Smooth muscle cell (in vitro differentiated cells): ENCODE measurements at regions not wholly inside any gene's neighbourhood (a gene's known extent, or its start where the extent isn't known, plus 50 kb on each side); places are given as distances from the start of the nearest gene placed in this dataset.
A peak's percentile ranks its signal among the peaks of the same experiment; 100 is the strongest.
"Not testable (repeated sequence)": the region's sequence is repeated elsewhere in the genome, so short reads cannot be mapped to it uniquely, and the experiment has no call there.

Source experiments
- DNase-seq: peaks from one replicate; lab custom pipeline; 2025; ENCODE audit not compliant: unreplicated experiment; lab: John Stamatoyannopoulos, UW
- H2AFZ ChIP-seq: fragments of 200-600 bp; sonication (generic); 2 replicates; pipeline ENCODE4 v1.6.0; 2016; ENCODE audit warnings: antibody characterized with exemption, low read depth, mild to moderate bottlenecking
- H3F3A ChIP-seq: fragments of 200-600 bp; sonication (generic); 2 replicates; pipeline ENCODE4 v1.6.0; 2017; ENCODE audit warnings: antibody characterized with exemption, low read depth
- H3K27ac ChIP-seq: fragments of 200-600 bp; sonication (generic); 2 replicates; pipeline ENCODE4 v1.5.1; 2016; ENCODE audit warnings: low read depth, mild to moderate bottlenecking
- H3K27me3 ChIP-seq: fragments of 200-600 bp; sonication (generic); 2 replicates; pipeline ENCODE4 v1.6.1; 2016; ENCODE audit warnings: low read depth, mild to moderate bottlenecking
- H3K36me3 ChIP-seq: fragments of 200-600 bp; sonication (generic); 2 replicates; pipeline ENCODE4 v1.5.1; 2016; ENCODE audit warnings: low read depth
- H3K4me1 ChIP-seq: fragments of 200-600 bp; sonication (generic); 2 replicates; pipeline ENCODE4 v1.5.1; 2016; ENCODE audit warnings: low read depth
- H3K4me2 ChIP-seq: fragments of 200-600 bp; sonication (generic); 2 replicates; pipeline ENCODE4 v1.6.0; 2016; ENCODE audit warnings: mild to moderate bottlenecking
- H3K4me3 ChIP-seq: fragments of 200-600 bp; sonication (generic); 2 replicates; pipeline ENCODE4 v1.5.1; 2016; ENCODE audit warnings: mild to moderate bottlenecking
- H3K79me2 ChIP-seq: fragments of 200-600 bp; sonication (generic); 2 replicates; pipeline ENCODE4 v1.6.0; 2016; ENCODE audit warnings: low read depth, mild to moderate bottlenecking
- H3K9ac ChIP-seq: fragments of 200-600 bp; sonication (generic); 2 replicates; pipeline ENCODE4 v1.6.0; 2016; ENCODE audit warnings: low read depth
- H3K9me3 ChIP-seq: fragments of 200-600 bp; sonication (generic); replicated peaks from 2 replicates; pipeline ENCODE4 v1.5.1; 2016; ENCODE audit warnings: low read depth
- H4K20me1 ChIP-seq: fragments of 200-600 bp; sonication (generic); 2 replicates; pipeline ENCODE4 v1.6.0; 2016; ENCODE audit warnings: low read depth
- WGBS: methylation state at CpG from one replicate; pipeline ENCODE4 v1.1.7; 2016; ENCODE audit warnings: low lambda C conversion rate; 5-methylcytosine and 5-hydroxymethylcytosine counted together

DNA sequence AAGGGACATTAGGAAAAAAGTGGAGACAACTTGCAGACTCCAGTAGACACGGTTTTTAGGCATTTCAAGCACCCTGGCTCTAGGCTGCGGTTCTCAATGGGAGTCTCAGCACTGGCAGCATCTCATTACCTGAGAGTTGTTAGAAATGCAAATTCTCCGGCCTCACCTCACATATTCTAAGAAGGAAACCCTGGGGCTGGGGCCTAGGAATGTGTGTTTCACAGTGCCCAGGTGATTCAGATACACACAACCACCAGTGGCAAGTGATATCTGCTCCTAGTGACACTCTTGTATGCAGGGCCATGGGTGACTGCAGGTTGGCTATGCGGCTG, 313.9 kb downstream of the BCL2L11 start:
- H3K27me3 ChIP-seq, H3K79me2 ChIP-seq, H3K9ac ChIP-seq, H3K27ac ChIP-seq, H3K36me3 ChIP-seq, H3K4me2 ChIP-seq, H3F3A ChIP-seq, H3K4me3 ChIP-seq, H3K9me3 ChIP-seq, DNase-seq, H3K4me1 ChIP-seq, H2AFZ ChIP-seq: not testable (repeated sequence)
- 78% methylated on average over 3 of the region's 4 CpGs for WGBS
- H4K20me1 ChIP-seq = peaks cover 27% of the 10 kb centered on the region

DNA sequence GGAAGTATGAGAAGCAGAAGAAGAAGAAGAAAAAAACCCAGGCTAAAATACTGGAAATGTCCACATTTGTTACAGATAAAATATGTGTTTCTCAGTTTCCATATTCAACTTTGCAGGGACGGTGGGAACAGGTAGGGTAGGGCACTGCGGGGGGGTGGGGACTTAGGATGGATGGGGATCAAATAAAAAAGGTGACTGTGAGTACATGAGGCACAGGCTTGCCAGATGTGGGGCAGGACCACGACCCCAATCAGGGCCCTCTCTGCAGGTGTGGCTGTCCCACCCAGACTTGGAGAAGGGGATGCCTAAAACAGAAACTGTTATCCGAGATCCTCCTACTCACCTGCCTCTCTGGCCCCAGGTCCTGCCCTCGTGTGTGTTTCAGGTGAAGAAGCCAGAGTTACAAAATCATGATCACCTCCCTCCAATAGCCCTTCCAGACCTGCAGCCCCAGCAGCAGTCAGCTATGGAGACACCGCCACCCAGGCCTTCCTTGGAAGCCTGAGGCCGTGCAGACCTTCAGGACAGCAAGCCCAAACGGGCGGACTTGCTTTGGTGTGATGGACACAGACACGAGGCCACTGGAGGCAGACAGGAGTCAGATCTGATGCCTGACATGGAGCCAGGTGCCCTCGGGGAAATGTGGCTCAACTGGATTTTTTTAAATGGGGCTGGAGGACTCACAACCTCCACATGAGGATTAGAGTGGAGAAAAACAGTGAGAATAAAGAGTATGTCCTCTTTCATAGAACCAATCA, 315.0 kb downstream of the BCL2L11 start:
- H3K79me2 ChIP-seq = peaks cover 14% of the 10 kb centered on the region
- H3K9ac ChIP-seq, H3K27ac ChIP-seq: not testable (repeated sequence)

DNA sequence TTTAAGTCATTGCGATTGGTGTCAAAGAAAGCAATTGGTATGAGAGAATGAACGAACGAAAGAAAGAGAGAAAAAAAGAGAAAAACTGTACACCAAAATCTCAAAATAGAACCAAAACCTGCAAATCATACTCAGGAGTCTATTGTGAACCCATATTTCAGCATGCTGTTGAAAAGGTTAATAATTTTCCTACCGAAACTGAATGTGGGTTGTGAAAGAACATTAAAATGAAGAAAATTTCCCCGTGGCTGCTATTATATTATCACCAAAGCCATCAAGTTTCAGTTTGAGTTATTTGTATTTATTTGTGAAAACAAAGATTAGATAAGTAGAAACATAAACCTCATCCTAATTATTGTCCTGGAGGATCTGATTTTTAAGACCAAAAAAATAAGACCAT, 315.7 kb downstream of the BCL2L11 start:
- H3K27ac ChIP-seq, DNase-seq, H3K27me3 ChIP-seq, H3K4me1 ChIP-seq, H3K9me3 ChIP-seq, H3F3A ChIP-seq, H2AFZ ChIP-seq, H3K9ac ChIP-seq, H3K36me3 ChIP-seq, H3K4me2 ChIP-seq, H3K4me3 ChIP-seq: not testable (repeated sequence)
- 55% methylated on average over 3 of the region's 5 CpGs for WGBS
- Histone ChIP-seq H3K79me2 (peaks cover 14% of the 10 kb centered on the region), H4K20me1 (peaks cover 22% of the 10 kb centered on the region)

More for the DNA sequence above, 315.0 kb downstream of the BCL2L11 start:
- peaks cover 26% of the 10 kb centered on the region for H4K20me1 ChIP-seq
- not testable (repeated sequence) for H3F3A ChIP-seq, H3K36me3 ChIP-seq, H3K4me1 ChIP-seq, H3K4me2 ChIP-seq, H3K27me3 ChIP-seq, DNase-seq, H3K9me3 ChIP-seq, H2AFZ ChIP-seq, H3K4me3 ChIP-seq
- WGBS = 67% methylated on average over 3 of the region's 11 CpGs

GRCh38 chr2:111437288-111437990, 316.7 kb downstream of the BCL2L11 start:
- not testable (repeated sequence) for DNase-seq, H3K9me3 ChIP-seq, H3K4me1 ChIP-seq, H3K27me3 ChIP-seq, H3K79me2 ChIP-seq, H3K4me3 ChIP-seq, H3K9ac ChIP-seq, H3K36me3 ChIP-seq, H3F3A ChIP-seq, H2AFZ ChIP-seq
- Histone ChIP-seq H3K4me2 (peak overlapping the region; percentile 76), H3K27ac (peak overlapping the region; percentile 72), H4K20me1 (peaks cover 18% of the 10 kb centered on the region)
- 56% methylated on average over 5 of the region's 7 CpGs for WGBS

DNA sequence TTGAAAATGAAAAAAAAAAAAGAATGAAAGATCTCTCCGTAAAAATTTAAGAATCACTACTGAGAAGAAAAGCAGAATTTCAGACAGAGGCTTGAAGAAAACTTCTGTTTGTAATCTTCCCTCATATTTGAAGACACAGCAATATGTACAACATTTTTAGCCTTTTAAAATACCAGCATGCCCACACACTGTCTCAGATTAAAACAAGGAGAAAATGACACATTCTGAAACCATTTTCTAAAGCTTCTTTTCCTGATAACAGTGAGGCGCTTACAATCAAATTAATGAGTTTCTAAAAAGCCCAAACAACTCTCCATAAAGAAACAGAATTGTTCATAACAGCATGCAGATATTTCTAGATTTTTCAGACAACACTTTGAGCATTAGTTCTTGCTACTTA, 317.4 kb downstream of the BCL2L11 start:
- Histone ChIP-seq H4K20me1 (peaks cover 15% of the 10 kb centered on the region), H3K27ac (peak overlapping the region; percentile 72), H3K4me2 (peak overlapping the region; percentile 76)
- H2AFZ ChIP-seq, H3K79me2 ChIP-seq, H3K36me3 ChIP-seq, H3K27me3 ChIP-seq, H3K9ac ChIP-seq, DNase-seq, H3K4me1 ChIP-seq, H3K9me3 ChIP-seq, H3F3A ChIP-seq, H3K4me3 ChIP-seq: not testable (repeated sequence)
- whole genome bisulfite sequencing = 10% methylated on average over 2 of the region's 2 CpGs

DNA sequence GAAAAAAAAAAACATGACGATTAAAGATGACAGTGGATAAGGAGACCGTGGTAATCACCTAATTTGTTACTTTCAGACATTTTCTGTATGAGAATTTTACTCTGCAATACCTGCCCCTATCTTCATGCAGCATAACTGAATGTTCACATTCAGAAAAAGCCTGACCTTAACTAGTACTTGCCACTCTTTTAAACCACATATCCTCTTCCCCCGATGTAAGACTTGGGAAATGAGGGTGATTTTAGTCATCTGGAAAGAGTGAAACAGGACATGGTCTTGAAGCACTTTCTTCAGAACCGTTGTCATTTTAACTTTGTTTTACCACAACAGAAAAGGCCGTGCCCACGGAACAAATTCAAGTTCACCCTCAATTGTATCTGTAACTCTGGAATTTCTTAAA, 318.5 kb downstream of the BCL2L11 start:
- not testable (repeated sequence) for H4K20me1 ChIP-seq, H3K9me3 ChIP-seq, H2AFZ ChIP-seq, H3K36me3 ChIP-seq, H3K27me3 ChIP-seq, H3K9ac ChIP-seq, H3K79me2 ChIP-seq, H3K4me3 ChIP-seq, H3F3A ChIP-seq, H3K4me1 ChIP-seq, DNase-seq
- WGBS = 38% methylated on average over 4 of the region's 6 CpGs
- H3K27ac ChIP-seq = peak overlapping the region; percentile 60
- H3K4me2 ChIP-seq = peak overlapping the region; percentile 58

DNA sequence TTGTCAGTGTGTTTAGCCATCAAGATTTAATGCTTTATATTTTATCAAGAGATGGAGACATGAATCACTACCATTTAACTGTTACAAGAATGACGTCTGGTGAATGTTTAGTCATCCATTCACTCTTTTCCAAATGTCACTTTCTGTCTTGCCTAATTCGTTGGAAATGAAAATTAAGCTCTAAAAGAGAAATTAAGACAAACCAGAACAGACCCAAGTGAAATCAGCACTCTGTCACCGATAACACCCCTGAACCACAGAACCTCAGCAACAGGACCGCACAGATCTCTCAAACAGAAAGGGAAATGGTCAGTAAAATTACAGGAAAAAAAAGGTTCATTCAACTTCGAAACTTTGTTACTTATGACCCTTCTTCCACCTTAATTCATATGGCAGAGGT, 320.9 kb downstream of the BCL2L11 start:
- not testable (repeated sequence) for H3K9me3 ChIP-seq, H2AFZ ChIP-seq, H3F3A ChIP-seq, H3K36me3 ChIP-seq, H3K9ac ChIP-seq, H3K27me3 ChIP-seq, H3K4me1 ChIP-seq, H3K4me3 ChIP-seq, DNase-seq, H3K79me2 ChIP-seq, H4K20me1 ChIP-seq
- WGBS = 33% methylated on average over 5 of the region's 5 CpGs
- Histone ChIP-seq H3K27ac (peak overlapping the region; percentile 46), H3K4me2 (peak overlapping the region; percentile 30)

DNA sequence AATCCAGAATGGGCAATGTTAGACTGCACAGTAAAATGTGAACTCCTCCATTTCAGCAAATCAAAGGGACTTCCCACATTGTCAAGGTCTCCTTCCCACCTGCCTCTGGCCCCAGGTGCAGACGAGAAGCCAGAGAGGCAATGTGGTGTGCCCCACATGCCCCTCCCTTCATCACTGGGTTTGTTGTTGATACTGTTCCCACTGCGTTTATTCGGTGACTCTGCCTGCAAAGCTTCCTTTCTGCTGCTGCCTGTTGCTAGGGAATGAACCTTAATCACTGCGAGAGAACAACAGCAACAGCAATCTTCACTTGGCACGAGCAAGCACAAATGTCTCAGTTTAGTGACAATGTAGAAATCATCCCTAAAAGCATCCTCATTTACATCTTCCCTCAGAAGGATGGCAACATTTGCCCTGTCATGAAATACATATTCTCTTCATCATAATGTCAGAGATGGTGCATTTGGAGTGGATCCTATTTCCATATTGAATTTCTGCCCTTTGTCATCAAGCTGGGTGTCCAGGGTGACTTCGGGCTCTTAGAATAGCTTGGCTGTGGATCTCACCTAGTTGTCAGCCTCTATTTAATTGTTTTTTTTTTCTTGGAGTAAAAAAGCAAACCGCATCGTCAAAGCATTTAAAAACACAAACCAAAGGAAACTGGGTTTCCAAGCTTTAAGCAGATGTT, 322.2 kb downstream of the BCL2L11 start:
- H2AFZ ChIP-seq, H3K4me3 ChIP-seq, H3K27me3 ChIP-seq, H3K9ac ChIP-seq, H3K36me3 ChIP-seq, H3K4me2 ChIP-seq, H3K4me1 ChIP-seq, H3K9me3 ChIP-seq, H3F3A ChIP-seq, H4K20me1 ChIP-seq, H3K27ac ChIP-seq, DNase-seq, H3K79me2 ChIP-seq: not testable (repeated sequence)
- WGBS = 25% methylated on average over 5 of the region's 8 CpGs
